Panc1 (cell line): ENCODE measurements at regions not wholly inside any gene's neighbourhood (a gene's known extent, or its start where the extent isn't known, plus 50 kb on each side); places are given as distances from the start of the nearest gene placed in this dataset.

Experiments
- CTCF ChIP-seq: fragments of 450-650 bp; IDR thresholded peaks from 2 replicates; pipeline ENCODE4 v1.5.1; 2017; ENCODE audit warnings: mild to moderate bottlenecking
- POLR2AphosphoS5 ChIP-seq: IDR thresholded peaks from 2 replicates; pipeline ENCODE4 v1.6.1; 2012; ENCODE audit warnings: mild to moderate bottlenecking, low read depth, low read length, moderate library complexity
- REST ChIP-seq, 2 experiments: IDR thresholded peaks; 2 replicates each; pipeline ENCODE4 v1.6.1; 2011 to 2012; ENCODE audit warnings: low read depth in 2 of 2, control low read depth in 1 of 2, low read length in 1 of 2, mild to moderate bottlenecking in 1 of 2, moderate library complexity in 1 of 2; ENCODE audit not compliant: insufficient read depth in 1 of 2

- TF ChIP-seq CTCF (no peak), REST (IDR thresholded peaks at IDR 0.05; ENCODE audit: insufficient read depth in 1 of 2, low read depth in 2 of 2, low read length in 1 of 2) (no peak), POLR2AphosphoS5 (no peak)
These were observed 580.0 kb upstream of the INTU start for GRCh38 chr4:127052742-127053141.
